22Rv1 (cell line): ENCODE measurements at regions not wholly inside any gene's neighbourhood (a gene's known extent, or its start where the extent isn't known, plus 50 kb on each side); places are given as distances from the start of the nearest gene placed in this dataset.
"Not testable (repeated sequence)": the region's sequence is repeated elsewhere in the genome, so short reads cannot be mapped to it uniquely, and the experiment has no call there.

Source experiments
- H3K27ac ChIP-seq: fragments of 450-650 bp; 2 replicates; pipeline ENCODE4 v1.5.1; 2017
- ZFX ChIP-seq: fragments of 450-650 bp; IDR thresholded peaks from 2 replicates; pipeline ENCODE4 v1.6.1; 2017; ENCODE audit warnings: antibody characterized with exemption, borderline replicate concordance
- TF ChIP-seq, protein P1 (sequence below): fragments of 450-650 bp; IDR thresholded peaks from 2 replicates; pipeline ENCODE4 v1.5.1; 2017; ENCODE audit warnings: mild to moderate bottlenecking

DNA sequence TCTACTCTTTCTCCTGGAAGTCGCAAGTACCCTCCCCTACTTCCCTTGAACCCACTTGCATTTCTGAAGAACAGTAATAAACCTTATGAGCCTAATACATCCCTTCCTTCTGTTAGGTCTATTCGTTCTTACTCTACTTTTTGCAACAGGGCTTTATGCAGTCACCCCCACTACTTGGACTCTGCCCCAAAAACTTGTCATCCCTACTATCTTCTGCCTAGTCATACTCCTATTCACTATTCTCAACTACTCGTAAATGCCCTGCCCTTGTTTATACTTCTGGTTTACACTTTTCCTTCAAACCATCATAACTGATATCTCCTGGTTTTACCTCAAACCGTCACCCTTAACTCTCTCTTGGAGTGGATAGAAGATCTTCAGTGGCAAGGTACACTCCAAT lies 55.2 kb upstream of the SLIT2 start:
- H3K27ac ChIP-seq, result no peak overlapping the region
- TF ChIP-seq, protein P1, sequence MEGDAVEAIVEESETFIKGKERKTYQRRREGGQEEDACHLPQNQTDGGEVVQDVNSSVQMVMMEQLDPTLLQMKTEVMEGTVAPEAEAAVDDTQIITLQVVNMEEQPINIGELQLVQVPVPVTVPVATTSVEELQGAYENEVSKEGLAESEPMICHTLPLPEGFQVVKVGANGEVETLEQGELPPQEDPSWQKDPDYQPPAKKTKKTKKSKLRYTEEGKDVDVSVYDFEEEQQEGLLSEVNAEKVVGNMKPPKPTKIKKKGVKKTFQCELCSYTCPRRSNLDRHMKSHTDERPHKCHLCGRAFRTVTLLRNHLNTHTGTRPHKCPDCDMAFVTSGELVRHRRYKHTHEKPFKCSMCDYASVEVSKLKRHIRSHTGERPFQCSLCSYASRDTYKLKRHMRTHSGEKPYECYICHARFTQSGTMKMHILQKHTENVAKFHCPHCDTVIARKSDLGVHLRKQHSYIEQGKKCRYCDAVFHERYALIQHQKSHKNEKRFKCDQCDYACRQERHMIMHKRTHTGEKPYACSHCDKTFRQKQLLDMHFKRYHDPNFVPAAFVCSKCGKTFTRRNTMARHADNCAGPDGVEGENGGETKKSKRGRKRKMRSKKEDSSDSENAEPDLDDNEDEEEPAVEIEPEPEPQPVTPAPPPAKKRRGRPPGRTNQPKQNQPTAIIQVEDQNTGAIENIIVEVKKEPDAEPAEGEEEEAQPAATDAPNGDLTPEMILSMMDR, result no peak
- no peak for TF ChIP-seq ZFX

DNA sequence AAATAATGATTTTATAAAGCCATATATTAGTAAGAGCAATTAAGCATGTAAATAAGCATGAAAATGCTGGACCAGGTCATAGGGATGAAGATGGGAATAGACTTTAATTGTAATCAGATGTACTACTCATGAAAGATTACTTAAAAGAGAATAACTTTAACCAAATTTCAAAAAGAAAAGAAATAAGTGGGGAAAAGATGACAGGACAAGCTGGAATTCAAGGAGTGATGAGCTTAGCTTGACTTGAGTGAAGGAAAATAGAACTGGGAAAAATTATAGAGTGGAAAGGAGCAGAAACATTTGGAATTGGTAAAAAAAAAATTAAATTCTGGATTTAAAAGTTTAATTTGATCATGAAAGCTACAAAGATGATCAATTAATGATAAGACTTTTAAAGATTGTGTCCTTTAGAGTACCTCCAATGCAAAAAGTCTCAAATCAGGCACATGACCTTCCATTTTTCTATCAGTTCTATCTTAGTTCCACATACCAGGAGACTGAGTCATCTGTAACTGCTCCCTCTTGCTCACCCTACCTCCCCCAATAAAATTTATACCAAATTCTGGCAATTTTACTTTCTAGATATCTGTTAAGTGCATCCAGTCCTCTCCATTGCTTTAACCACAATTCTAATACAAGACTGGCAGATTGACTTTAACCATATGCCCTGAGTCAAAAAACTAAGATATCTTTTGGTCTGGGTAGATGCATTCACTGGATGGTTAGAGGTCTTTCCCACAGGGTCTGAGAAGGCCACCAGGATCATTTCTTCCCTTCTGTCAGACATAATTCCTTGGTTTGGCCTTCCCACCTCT lies 56.4 kb upstream of the SLIT2 start:
- TF ChIP-seq, protein P1, result no peak
- TF ChIP-seq ZFX, result no peak
- no peak overlapping the region for H3K27ac ChIP-seq

DNA sequence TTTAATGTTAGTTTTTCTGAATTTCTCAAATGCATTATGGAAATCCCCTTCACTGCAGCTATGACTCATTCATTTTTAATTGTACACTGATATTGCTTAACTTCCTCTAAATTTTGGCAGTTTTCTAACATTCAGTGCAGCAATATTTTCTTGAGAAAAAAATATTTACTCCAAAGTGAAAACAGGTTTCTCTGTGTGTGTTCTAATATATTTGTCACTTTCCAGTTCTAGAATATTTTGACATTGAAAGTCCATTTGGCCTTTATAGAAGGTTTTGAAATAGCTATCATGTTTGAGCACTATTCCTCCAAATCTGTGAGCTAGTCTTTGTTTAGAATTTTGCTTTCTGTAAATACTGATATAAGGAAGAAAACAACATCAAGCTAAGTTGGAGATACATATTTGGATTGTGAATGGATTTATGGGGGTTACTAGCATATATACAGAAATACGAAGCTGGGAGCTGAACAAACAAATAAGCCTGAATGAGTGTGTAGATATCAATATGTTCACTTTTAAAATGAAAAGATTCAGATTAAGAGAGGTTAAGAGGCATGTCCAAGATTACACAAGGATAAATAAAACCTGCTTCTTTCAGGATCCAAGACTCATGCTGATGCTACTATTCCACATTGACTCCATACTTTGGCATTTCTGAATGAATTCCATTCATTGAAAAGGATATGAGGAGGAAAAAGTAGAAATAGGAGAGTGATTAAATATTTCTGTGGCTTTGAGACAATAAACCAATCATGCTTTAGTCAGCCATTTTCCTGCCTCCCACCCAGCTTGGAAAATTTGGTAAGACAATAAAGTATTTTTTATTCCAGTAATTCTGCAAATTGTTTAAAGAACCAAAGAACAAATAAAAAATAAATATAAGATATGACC lies 57.3 kb upstream of the SLIT2 start:
- TF ChIP-seq ZFX, result no peak
- TF ChIP-seq, protein P1, result no peak
- H3K27ac ChIP-seq, result no peak overlapping the region

DNA sequence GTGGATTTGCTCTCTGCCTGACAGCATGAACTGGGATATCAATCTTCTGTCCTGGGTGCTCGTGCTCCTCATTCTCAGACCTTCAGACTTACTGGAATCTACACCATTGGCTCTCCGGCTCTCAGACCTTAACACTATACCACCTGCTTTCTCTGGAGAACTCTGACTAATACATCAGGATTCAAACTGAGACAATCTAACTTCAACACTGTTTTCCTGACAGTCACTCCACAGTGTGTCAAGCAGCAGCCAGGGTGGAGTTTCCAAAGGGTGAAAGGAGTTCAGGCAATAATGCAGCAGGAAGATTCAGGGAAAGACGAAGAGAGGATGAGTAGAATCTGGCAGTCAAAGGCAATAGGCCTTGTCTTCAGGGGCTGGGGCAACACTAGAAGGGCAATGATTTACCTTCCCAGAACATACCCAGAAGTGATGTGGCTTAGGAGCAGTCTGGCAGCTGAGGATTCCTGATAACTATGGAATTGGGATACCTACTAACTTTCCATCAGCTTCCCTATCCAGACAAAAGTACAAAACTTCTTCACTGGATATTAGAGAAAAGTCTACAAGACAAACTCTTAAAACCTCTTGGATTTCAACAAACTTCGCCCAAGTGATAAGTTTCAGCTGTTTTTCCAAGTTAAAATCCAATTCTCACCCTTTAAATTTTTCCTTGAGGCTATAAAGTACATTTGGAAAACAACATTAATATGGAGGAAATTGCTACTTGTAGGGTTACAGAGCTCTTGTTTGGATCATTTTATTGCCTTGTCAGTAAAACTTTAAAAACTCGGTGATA lies 58.4 kb upstream of the SLIT2 start:
- TF ChIP-seq, protein P1, result no peak
- H3K27ac ChIP-seq, result no peak overlapping the region

DNA sequence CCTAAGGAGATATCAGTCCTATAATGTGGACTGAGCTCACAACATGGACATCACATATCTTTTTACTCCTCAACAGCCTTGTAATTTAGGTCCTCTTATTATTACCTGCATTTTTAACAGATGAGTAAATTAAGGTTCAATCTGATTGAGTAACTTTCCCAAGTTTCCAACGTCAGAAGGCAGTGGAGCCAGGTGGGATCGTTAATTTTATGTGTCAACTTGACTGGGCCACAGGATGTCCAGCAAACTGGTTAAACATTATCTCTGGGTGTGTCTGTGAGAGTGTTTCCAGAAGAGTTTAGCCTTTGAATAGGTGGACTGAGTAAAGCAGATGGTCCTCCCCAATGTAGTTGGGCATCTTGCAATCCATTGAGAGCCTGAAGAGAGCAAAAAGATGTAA lies 59.0 kb upstream of the SLIT2 start:
- no peak overlapping the region for H3K27ac ChIP-seq
- TF ChIP-seq ZFX, result no peak
- TF ChIP-seq, protein P1, result no peak

DNA sequence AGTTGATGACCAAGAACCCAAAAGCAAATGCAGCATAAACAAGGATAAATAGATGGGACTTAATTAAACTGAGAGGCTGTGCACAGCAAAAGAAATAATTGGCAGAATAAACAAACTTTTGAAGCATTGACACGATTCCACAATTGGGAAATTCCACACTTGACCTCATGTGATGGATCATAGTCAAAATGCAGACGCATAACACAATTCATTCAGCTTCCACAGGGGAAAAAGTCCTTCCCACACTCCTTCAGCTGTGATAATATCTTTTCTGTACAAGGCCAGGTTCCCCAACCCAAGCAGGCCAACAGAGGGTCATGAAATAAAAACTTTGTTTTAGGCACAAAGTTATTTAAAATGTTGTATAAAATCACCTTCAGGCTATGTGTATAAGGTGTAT lies 66.6 kb upstream of the SLIT2 start:
- H3K27ac ChIP-seq, result no peak overlapping the region
- TF ChIP-seq ZFX, result no peak
- TF ChIP-seq, protein P1, result no peak

DNA sequence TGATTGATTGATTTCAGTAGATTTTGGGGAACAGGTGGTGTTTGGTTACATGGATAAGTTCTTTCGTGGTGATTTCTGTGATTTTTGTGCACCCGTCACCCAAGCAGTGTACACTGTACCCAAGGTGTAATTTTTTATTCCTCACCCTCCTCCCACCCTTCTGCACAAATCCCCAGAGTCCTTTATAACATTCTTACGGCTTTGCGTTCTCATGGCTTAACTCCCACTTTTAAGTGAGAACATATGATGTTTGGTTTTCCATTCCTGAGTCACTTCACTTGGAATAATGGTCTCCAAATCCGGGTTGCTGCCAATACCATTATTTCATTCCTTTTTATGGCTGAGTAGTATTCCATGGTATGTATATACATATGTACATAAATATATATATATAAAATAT lies 68.6 kb upstream of the SLIT2 start:
- H3K27ac ChIP-seq, result not testable (repeated sequence)
